Fibroblast of villous mesenchyme (primary cell): ENCODE measurements at regions not wholly inside any gene's neighbourhood (a gene's known extent, or its start where the extent isn't known, plus 50 kb on each side); places are given as distances from the start of the nearest gene placed in this dataset.
A peak's percentile ranks its signal among the peaks of the same experiment; 100 is the strongest.

ENCODE experiments used
- DNase-seq: peaks from one replicate; pipeline ENCODE4 v3.0.0-alpha.2; 2010; ENCODE audit warnings: low read depth
- H3K4me3 ChIP-seq: 2 replicates; pipeline ENCODE4 v1.5.1; 2011; ENCODE audit warnings: low read depth, mild to moderate bottlenecking, low read length
- TF ChIP-seq, protein P1 (sequence below): IDR thresholded peaks from 2 replicates; pipeline ENCODE4 v1.5.1; 2012; ENCODE audit warnings: low read depth, mild to moderate bottlenecking, low read length; ENCODE audit not compliant: insufficient read depth

DNA sequence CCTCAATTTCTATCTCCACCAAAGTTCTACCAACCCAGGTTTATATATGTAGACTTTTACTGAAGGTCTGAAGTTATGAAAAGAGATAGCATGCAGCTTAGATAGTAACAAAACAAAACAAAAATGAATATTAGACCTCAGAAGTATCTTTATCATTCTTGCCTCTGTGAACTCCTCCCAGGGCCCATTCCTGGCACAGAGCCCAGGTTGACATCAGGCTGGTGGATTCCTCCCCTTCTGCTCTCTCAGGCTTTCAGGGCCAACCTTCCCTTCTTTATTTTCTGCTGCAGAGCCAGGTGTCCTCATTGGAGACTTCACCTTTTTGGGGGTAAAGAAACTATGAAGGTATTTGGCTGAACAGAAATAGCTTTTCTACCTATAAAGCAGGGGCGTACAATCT is 112.8 kb upstream of the PITX2 start:
- H3K4me3 ChIP-seq, result no peak overlapping the region
- TF ChIP-seq, protein P1, sequence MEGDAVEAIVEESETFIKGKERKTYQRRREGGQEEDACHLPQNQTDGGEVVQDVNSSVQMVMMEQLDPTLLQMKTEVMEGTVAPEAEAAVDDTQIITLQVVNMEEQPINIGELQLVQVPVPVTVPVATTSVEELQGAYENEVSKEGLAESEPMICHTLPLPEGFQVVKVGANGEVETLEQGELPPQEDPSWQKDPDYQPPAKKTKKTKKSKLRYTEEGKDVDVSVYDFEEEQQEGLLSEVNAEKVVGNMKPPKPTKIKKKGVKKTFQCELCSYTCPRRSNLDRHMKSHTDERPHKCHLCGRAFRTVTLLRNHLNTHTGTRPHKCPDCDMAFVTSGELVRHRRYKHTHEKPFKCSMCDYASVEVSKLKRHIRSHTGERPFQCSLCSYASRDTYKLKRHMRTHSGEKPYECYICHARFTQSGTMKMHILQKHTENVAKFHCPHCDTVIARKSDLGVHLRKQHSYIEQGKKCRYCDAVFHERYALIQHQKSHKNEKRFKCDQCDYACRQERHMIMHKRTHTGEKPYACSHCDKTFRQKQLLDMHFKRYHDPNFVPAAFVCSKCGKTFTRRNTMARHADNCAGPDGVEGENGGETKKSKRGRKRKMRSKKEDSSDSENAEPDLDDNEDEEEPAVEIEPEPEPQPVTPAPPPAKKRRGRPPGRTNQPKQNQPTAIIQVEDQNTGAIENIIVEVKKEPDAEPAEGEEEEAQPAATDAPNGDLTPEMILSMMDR, result no peak
- peak; percentile 37 for DNase-seq

DNA sequence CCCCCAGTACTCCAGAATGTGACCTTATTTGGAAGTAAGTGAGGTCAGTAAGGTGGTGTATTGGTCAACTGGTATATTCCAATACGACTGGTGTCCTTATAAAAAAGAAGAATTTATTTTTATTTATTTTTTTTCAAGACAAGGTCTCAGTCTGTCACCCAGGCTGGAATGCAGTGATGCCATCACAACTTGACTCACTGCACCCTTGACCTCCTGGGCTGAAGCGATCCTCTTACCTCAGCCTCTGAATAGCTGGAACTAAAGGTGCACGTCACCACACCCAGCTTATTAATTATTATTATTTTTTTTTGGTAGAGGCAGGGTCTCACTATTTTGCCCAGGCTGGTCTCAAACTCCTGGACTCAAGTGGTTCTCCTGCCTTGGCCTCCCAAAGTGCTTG is 115.1 kb upstream of the PITX2 start:
- TF ChIP-seq, protein P1, result no peak
- no peak overlapping the region for H3K4me3 ChIP-seq
- no peak for DNase-seq

DNA sequence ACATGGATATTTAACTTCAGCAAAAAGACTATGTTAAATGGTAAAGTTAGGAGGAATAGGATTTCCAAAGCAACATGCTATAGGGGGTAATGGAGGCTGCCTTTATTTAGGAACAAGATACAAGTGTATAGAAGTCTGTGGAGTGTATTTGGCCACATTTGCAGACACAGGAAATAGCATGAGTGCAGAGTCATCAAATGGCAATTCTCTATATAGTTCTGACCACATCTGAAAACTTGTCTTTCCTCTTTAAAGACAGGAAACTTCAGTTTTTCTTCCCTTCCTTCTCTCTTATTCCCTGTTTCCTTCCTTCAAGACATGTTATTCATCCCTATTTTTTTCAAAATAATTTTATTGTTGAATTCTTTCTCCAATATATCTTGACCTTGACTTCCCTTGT is 119.3 kb upstream of the PITX2 start:
- peak; percentile 11 for DNase-seq
- H3K4me3 ChIP-seq, result no peak overlapping the region
- TF ChIP-seq, protein P1, result no peak

DNA sequence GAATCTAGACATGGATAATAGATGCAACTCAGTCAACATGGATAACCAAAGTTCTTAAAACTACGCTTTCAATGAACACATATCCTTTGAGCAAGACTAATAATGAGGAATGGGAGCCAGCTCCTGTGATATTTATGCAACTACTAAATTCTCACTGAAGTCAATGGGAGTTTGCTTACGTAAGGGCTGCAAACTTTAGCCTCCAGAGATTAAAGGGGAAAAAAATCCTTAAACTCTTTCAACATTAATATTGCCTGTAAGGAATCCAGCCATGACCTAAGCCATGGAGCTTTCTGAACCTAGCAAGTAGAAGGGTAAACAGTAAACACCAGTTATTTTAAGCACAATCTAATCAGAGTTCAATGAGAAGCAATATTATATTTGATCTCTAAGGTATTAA is 125.2 kb upstream of the PITX2 start:
- peak; percentile 72 for DNase-seq
- H3K4me3 ChIP-seq, result no peak overlapping the region
- TF ChIP-seq, protein P1, result no peak

DNA sequence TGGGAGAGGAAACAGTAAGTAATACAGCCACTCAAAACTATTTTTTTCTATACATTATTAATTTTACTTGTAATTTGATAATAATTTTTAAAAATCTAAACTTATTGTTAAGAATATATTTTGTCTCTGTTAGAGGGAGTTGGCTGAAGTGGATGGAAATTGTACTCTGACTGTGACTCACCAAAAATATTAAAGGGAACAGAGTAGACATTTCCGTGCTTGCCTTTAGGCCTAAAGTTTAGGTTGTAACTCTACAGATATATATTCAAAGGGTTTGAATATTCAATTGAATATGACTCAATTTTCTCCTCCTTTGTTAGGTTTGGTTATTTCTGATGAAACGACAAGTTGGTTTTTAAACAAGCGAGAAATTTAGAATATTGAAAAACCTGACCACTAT is 128.3 kb upstream of the PITX2 start:
- H3K4me3 ChIP-seq, result no peak overlapping the region
- TF ChIP-seq, protein P1, result no peak
- no peak for DNase-seq

DNA sequence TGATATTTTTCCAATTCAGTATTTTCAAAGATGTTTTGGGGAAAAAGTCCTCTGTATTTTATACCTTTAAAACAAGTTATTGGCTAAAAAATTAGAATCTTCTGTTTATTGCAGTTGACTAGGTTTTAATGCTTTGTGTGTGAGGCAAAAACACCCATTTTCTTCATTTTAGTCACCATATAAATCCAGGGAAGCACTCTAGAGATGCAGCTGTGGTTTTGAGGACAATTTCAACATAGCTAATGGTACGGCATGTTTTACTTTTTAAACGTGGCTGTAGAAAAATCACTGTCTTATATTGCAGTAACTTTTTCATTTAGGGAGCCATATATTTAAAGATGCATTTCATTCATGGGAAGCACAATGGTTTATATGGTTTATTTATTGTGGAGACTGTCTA is 129.1 kb upstream of the PITX2 start:
- DNase-seq, result peak; percentile 77
- TF ChIP-seq, protein P1, result no peak
- no peak overlapping the region for H3K4me3 ChIP-seq

DNA sequence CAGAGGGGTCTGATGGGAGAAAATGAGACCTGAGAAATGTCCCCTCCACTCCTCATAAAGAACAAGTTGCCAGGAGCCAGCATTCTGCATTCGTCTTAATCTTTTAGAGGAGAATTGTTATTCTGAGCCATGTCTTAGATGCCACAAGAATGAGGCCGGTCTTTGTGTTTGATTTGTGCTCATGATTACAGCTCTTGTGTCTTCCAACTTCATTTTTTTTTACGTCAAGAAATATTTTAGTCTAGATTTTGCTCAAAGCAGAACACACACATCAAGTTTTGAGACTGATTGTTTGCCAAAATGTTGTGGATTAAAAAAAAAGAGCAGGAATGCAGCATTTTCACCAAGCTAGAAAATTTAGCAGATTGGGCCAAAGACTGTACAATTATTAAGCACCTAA is 130.6 kb upstream of the PITX2 start:
- H3K4me3 ChIP-seq, result no peak overlapping the region
- TF ChIP-seq, protein P1, result no peak
- DNase-seq, result no peak
